ENCODE measurements at regions not wholly inside any gene's neighbourhood (a gene's known extent, or its start where the extent isn't known, plus 50 kb on each side); places are given as distances from the start of the nearest gene placed in this dataset.

- intact Hi-C loops (cut with micrococcal nuclease): no loop called here
- H3K9me2 ChIP-seq (replicated peaks; ENCODE audit: low read length): no peaks in the 10 kb centered on the region
- no peak overlapping the region for H3K4me3 ChIP-seq (ENCODE audit: low read length)
- no peaks in the 10 kb centered on the region for H3K4me1 ChIP-seq (ENCODE audit: insufficient read depth, low read length)
- ATAC-seq (no peak), DNase-seq (no peak)
- H3K4me2 ChIP-seq (ENCODE audit: low read length): no peak overlapping the region
- H3K79me2 ChIP-seq (ENCODE audit: low read length): no peaks in the 10 kb centered on the region
- TF ChIP-seq EZH2phosphoT487 (IDR thresholded peaks at IDR 0.05; ENCODE audit: borderline replicate concordance, low read length) (no peak), EZH2 (IDR thresholded peaks at IDR 0.05; ENCODE audit: low read length, unreplicated experiment) (no peak), CTCF (conservative IDR thresholded peaks at IDR 0.05; ENCODE audit: low read depth, low read length) (no peak)
- H3F3A ChIP-seq (ENCODE audit: low read length, unreplicated experiment): no peaks in the 10 kb centered on the region
- no peak overlapping the region for H3K9ac ChIP-seq (ENCODE audit: low read length)
- CTCF ChIA-PET: no interaction called here
- no peaks in the 10 kb centered on the region for H3K36me3 ChIP-seq (ENCODE audit: low read depth, low read length)
- no TSS peak for BruUV-seq (replicated peaks)
- no peaks in the 10 kb centered on the region for H3K27me3 ChIP-seq (ENCODE audit: low read length)
- H3K9me3 ChIP-seq (ENCODE audit: low read length): 0 out of 2 replicates have a peak, but pooled peaks cover 17% of the 10 kb centered on the region
- H4K20me1 ChIP-seq (ENCODE audit: low read length): no peaks in the 10 kb centered on the region
- POLR2A ChIA-PET (ENCODE audit: unreplicated experiment): no interaction called here
- H3K27ac ChIP-seq (ENCODE audit: low read length): no peak overlapping the region
- H2AFZ ChIP-seq (ENCODE audit: low read length): no peak overlapping the region
Measured at GRCh38 chr14:25118671-25119070, 68.7 kb upstream of the STXBP6 start.

GRCh38 chr14:25117342-25117741, 67.4 kb upstream of the STXBP6 start:
- H3K79me2 ChIP-seq (ENCODE audit: low read length): no peaks in the 10 kb centered on the region
- no peak overlapping the region for H3K27ac ChIP-seq (ENCODE audit: low read length)
- H3K9me2 ChIP-seq (replicated peaks; ENCODE audit: low read length): no peaks in the 10 kb centered on the region
- POLR2A ChIA-PET (ENCODE audit: unreplicated experiment): no interaction called here
- H3K4me2 ChIP-seq (ENCODE audit: low read length): no peak overlapping the region
- ATAC-seq (no peak), DNase-seq (no peak)
- 0 out of 2 replicates have a peak, but pooled peaks cover 17% of the 10 kb centered on the region for H3K9me3 ChIP-seq (ENCODE audit: low read length)
- no peak overlapping the region for H3K4me3 ChIP-seq (ENCODE audit: low read length)
- CTCF ChIA-PET: no interaction called here
- H2AFZ ChIP-seq (ENCODE audit: low read length): no peak overlapping the region
- no peak overlapping the region for H3K9ac ChIP-seq (ENCODE audit: low read length)
- no TSS peak for BruUV-seq (replicated peaks)
- no peaks in the 10 kb centered on the region for H4K20me1 ChIP-seq (ENCODE audit: low read length)
- H3K36me3 ChIP-seq (ENCODE audit: low read depth, low read length): no peaks in the 10 kb centered on the region
- H3K4me1 ChIP-seq (ENCODE audit: insufficient read depth, low read length): no peaks in the 10 kb centered on the region
- H3F3A ChIP-seq (ENCODE audit: low read length, unreplicated experiment): no peaks in the 10 kb centered on the region
- H3K27me3 ChIP-seq (ENCODE audit: low read length): no peaks in the 10 kb centered on the region
- intact Hi-C loops (cut with micrococcal nuclease): no loop called here
- TF ChIP-seq EZH2 (IDR thresholded peaks at IDR 0.05; ENCODE audit: low read length, unreplicated experiment) (no peak), EZH2phosphoT487 (IDR thresholded peaks at IDR 0.05; ENCODE audit: borderline replicate concordance, low read length) (no peak), CTCF (conservative IDR thresholded peaks at IDR 0.05; ENCODE audit: low read depth, low read length) (no peak)

GRCh38 chr14:25116607-25117006, 66.7 kb upstream of the STXBP6 start:
- ATAC-seq (no peak), DNase-seq (no peak)
- H3K27ac ChIP-seq (ENCODE audit: low read length): no peak overlapping the region
- H2AFZ ChIP-seq (ENCODE audit: low read length): no peak overlapping the region
- no peaks in the 10 kb centered on the region for H4K20me1 ChIP-seq (ENCODE audit: low read length)
- H3F3A ChIP-seq (ENCODE audit: low read length, unreplicated experiment): no peaks in the 10 kb centered on the region
- no peaks in the 10 kb centered on the region for H3K4me1 ChIP-seq (ENCODE audit: insufficient read depth, low read length)
- POLR2A ChIA-PET (ENCODE audit: unreplicated experiment): no interaction called here
- CTCF ChIA-PET: no interaction called here
- no peaks in the 10 kb centered on the region for H3K79me2 ChIP-seq (ENCODE audit: low read length)
- intact Hi-C loops (cut with micrococcal nuclease): no loop called here
- H3K4me3 ChIP-seq (ENCODE audit: low read length): no peak overlapping the region
- no peaks in the 10 kb centered on the region for H3K36me3 ChIP-seq (ENCODE audit: low read depth, low read length)
- no TSS peak for BruUV-seq (replicated peaks)
- no peak overlapping the region for H3K9ac ChIP-seq (ENCODE audit: low read length)
- no peak overlapping the region for H3K4me2 ChIP-seq (ENCODE audit: low read length)
- H3K9me2 ChIP-seq (replicated peaks; ENCODE audit: low read length): no peaks in the 10 kb centered on the region
- H3K27me3 ChIP-seq (ENCODE audit: low read length): no peaks in the 10 kb centered on the region
- TF ChIP-seq EZH2phosphoT487 (IDR thresholded peaks at IDR 0.05; ENCODE audit: borderline replicate concordance, low read length) (no peak), EZH2 (IDR thresholded peaks at IDR 0.05; ENCODE audit: low read length, unreplicated experiment) (no peak), CTCF (conservative IDR thresholded peaks at IDR 0.05; ENCODE audit: low read depth, low read length) (no peak)
- H3K9me3 ChIP-seq (ENCODE audit: low read length): 0 out of 2 replicates have a peak, but pooled peaks cover 17% of the 10 kb centered on the region

All from PC-3 (cell line).